ENCODE measurements at regions not wholly inside any gene's neighbourhood (a gene's known extent, or its start where the extent isn't known, plus 50 kb on each side); places are given as distances from the start of the nearest gene placed in this dataset.

- H3K27ac ChIP-seq (ENCODE audit: low read depth, low read length) = peak overlapping the region; percentile 16; the same call in 1 of the 2 replicates
- POLR2A ChIA-PET = no interaction called here
- H4K20me1 ChIP-seq (ENCODE audit: insufficient read depth) = no peaks in the 10 kb centered on the region
- ATAC-seq (peak; percentile 92), DNase-seq (ENCODE audit: low read depth, low spot score) (peak; percentile 85)
- H3K36me3 ChIP-seq (ENCODE audit: control insufficient read depth in 1 of 2, insufficient read depth in 2 of 2, low read length in 2 of 2) = 0 out of 4 replicates have a peak, but pooled peaks cover 0 to 4% of the 10 kb centered on the region in 2 experiments
- no peaks in the 10 kb centered on the region for H3K79me2 ChIP-seq (ENCODE audit: insufficient read depth, low read length)
- intact Hi-C loops (cut with micrococcal nuclease) = no loop called here
- peaks cover 14 to 28% of the 10 kb centered on the region in 2 experiments for H3K4me1 ChIP-seq (ENCODE audit: control insufficient read depth in 1 of 2, insufficient read depth in 2 of 2, low read length in 2 of 2)
- H3K9ac ChIP-seq (ENCODE audit: low read length) = peak overlapping the region; percentile 26; the same call in 1 of the 2 replicates
- H2AFZ ChIP-seq (ENCODE audit: low read depth, low read length, poor library complexity, severe bottlenecking) = peak overlapping the region; percentile 86
- BruUV-seq (replicated peaks) = no TSS peak
- H3K4me3 ChIP-seq (replicated peaks in 1 of 2; ENCODE audit: low read depth in 1 of 2, low read length in 2 of 2) = peak overlapping the region in 1 of 2 experiments; percentile 20; a peak in 2 of 4 replicates
- no peaks in the 10 kb centered on the region for H3K9me2 ChIP-seq (ENCODE audit: insufficient read depth)
- no peaks in the 10 kb centered on the region for H3K27me3 ChIP-seq (ENCODE audit: insufficient read depth, low read length)
- H3K4me2 ChIP-seq (ENCODE audit: low read length) = peak overlapping the region; percentile 58
- CTCF ChIA-PET = no interaction called here
- peaks cover 11 to 13% of the 10 kb centered on the region in 2 experiments; a peak in 3 of 4 replicates for H3K9me3 ChIP-seq (ENCODE audit: control insufficient read depth in 1 of 2, insufficient read depth in 1 of 2, low read depth in 1 of 2, low read length in 2 of 2)
- RAD21 ChIA-PET (ENCODE audit: low non-redundant PET in 1 of 2, low total read pairs in 2 of 2, uncharacterized antibody in 2 of 2, unreplicated experiment in 2 of 2) = no interaction called here
- TF ChIP-seq POLR2AphosphoS5 (IDR thresholded peaks at IDR 0.05; ENCODE audit: low read depth, low read length) (0 out of 2 replicates have a peak, but pooled peaks have one; percentile 34), ZBTB33 (IDR thresholded peaks at IDR 0.05; ENCODE audit: extremely low read depth, insufficient replicate concordance, low read length) (no peak), JUND (IDR thresholded peaks at IDR 0.05) (peak; percentile 83), MAX (IDR thresholded peaks at IDR 0.05) (no peak), ELF1 (IDR thresholded peaks at IDR 0.05; ENCODE audit: borderline replicate concordance, low read depth) (no peak), CEBPB (IDR thresholded peaks at IDR 0.05; ENCODE audit: low read depth) (peak; percentile 30; the same call in 1 of the 2 replicates), TCF7L2 (IDR thresholded peaks at IDR 0.05; ENCODE audit: borderline replicate concordance, extremely low read depth, insufficient read depth, insufficient read length) (peak; percentile 99), EZH2 (IDR thresholded peaks at IDR 0.05) (no peak), SRF (IDR thresholded peaks at IDR 0.05; ENCODE audit: low read depth) (no peak), CBX3 (IDR thresholded peaks at IDR 0.05; ENCODE audit: low read depth) (0 out of 2 replicates have a peak, but pooled peaks have one; percentile 52), SP1 (IDR thresholded peaks at IDR 0.05; ENCODE audit: low read depth) (peak; percentile 71), FOSL1 (IDR thresholded peaks at IDR 0.05; ENCODE audit: low read depth) (peak; percentile 68), ZNF274 (IDR thresholded peaks at IDR 0.05; ENCODE audit: low read depth, low read length) (no peak), SIN3A (IDR thresholded peaks at IDR 0.05; ENCODE audit: low read depth) (no peak), CTCF (IDR thresholded peaks at IDR 0.05 in 2 of 3, conservative IDR thresholded peaks at IDR 0.05 in 1 of 3; ENCODE audit: borderline replicate concordance in 1 of 3, insufficient read depth in 1 of 3, low read depth in 2 of 3, low read length in 2 of 3) (no peak), REST (IDR thresholded peaks at IDR 0.05; ENCODE audit: low read depth) (no peak)
These were observed 201.9 kb downstream of the RFC3 start for GRCh38 chr13:34019870-34020269.
